SK-N-SH treated with all-trans-retinoic acid at 6 μM for 48 hours (cell line): ENCODE measurements at regions not wholly inside any gene's neighbourhood (a gene's known extent, or its start where the extent isn't known, plus 50 kb on each side); places are given as distances from the start of the nearest gene placed in this dataset.

ENCODE experiments used
- CREB5 ChIP-seq: fragments of 250-450 bp; sonication (Bioruptor Pico); IDR thresholded peaks from 2 replicates; pipeline ENCODE4 v1.5.1; 2020; ENCODE audit warnings: low read depth, mild to moderate bottlenecking, moderate library complexity
- CSRNP3 ChIP-seq: fragments of 250-450 bp; sonication (Bioruptor Pico); IDR thresholded peaks from 2 replicates; pipeline ENCODE4 v1.5.1; 2021; ENCODE audit warnings: mild to moderate bottlenecking, moderate library complexity
- GLIS3 ChIP-seq: fragments of 250-450 bp; sonication (Bioruptor Pico); IDR thresholded peaks from 2 replicates; pipeline ENCODE4 v1.5.0; 2020; ENCODE audit warnings: mild to moderate bottlenecking, moderate library complexity
- PATZ1 ChIP-seq: fragments of 250-450 bp; sonication (Bioruptor Pico); IDR thresholded peaks from 2 replicates; pipeline ENCODE4 v1.8.0; 2020; ENCODE audit warnings: mild to moderate bottlenecking, moderate library complexity, borderline replicate concordance
- POU6F1 ChIP-seq: fragments of 250-450 bp; sonication (Bioruptor Pico); IDR thresholded peaks from 2 replicates; pipeline ENCODE4 v1.8.0; 2021; ENCODE audit warnings: low read depth, mild to moderate bottlenecking, moderate library complexity, borderline replicate concordance
- PPARA ChIP-seq: fragments of 250-450 bp; sonication (Bioruptor Pico); IDR thresholded peaks from 2 replicates; pipeline ENCODE4 v1.5.0; 2020; ENCODE audit warnings: mild to moderate bottlenecking, borderline replicate concordance
- SNAI2 ChIP-seq: fragments of 250-450 bp; sonication (Bioruptor Pico); IDR thresholded peaks from 2 replicates; pipeline ENCODE4 v1.5.0; 2020; ENCODE audit warnings: mild to moderate bottlenecking, moderate library complexity
- TSHZ2 ChIP-seq: fragments of 250-450 bp; sonication (Bioruptor Pico); IDR thresholded peaks from 2 replicates; pipeline ENCODE4 v1.5.0; 2020; ENCODE audit warnings: mild to moderate bottlenecking, moderate library complexity
- ZNF565 ChIP-seq: fragments of 450-650 bp; formaldehyde crosslinking; conservative IDR thresholded peaks from 2 replicates; pipeline ENCODE4 v1.5.0; 2020; ENCODE audit warnings: low read depth, mild to moderate bottlenecking, moderate library complexity
- ZNF70 ChIP-seq: fragments of 450-650 bp; formaldehyde crosslinking; IDR thresholded peaks from 2 replicates; pipeline ENCODE4 v1.5.0; 2020; ENCODE audit warnings: mild to moderate bottlenecking, moderate library complexity

GRCh38 chr5:35319333-35320002 is 89.2 kb upstream of the PRLR start:
- no peak for TF ChIP-seq TSHZ2 (CRISPR knock-in tag)
- TF ChIP-seq ZNF70: no peak
- no peak for TF ChIP-seq SNAI2 (CRISPR knock-in tag)
- no peak for TF ChIP-seq PPARA (CRISPR knock-in tag)
- TF ChIP-seq PATZ1 (CRISPR knock-in tag): no peak
- TF ChIP-seq CREB5: no peak
- no peak for TF ChIP-seq GLIS3
- no peak for TF ChIP-seq POU6F1 (CRISPR knock-in tag)
- TF ChIP-seq ZNF565 (CRISPR knock-in tag): no peak
- TF ChIP-seq CSRNP3 (CRISPR knock-in tag): no peak
